ENCODE measurements at regions not wholly inside any gene's neighbourhood (a gene's known extent, or its start where the extent isn't known, plus 50 kb on each side); places are given as distances from the start of the nearest gene placed in this dataset.

DNA sequence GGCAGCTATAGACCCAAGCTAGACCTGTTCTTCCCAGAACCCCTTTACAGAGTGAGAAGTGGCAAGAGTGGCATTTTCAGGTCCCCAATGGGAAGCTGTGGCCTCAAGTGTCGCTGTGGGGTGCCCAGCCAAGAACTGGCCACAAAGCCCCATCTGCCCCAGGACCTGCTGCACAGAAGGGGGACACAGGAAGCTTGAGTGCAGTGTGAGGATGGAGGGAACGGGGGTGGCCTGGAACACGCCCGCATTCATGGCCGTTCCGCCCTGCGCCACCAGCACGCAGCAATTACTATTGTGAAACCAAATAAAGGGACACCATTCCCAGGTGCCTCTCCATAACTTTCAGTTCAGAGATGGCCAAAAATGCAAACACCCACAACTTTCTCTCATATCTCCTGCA lies 237.6 kb upstream of the TCERG1L start:
- no peak for TF ChIP-seq CTCF (IDR thresholded peaks at IDR 0.05; ENCODE audit: control insufficient read depth, insufficient read depth, low read depth, low read length, missing control alignments)
- no peak for DNase-seq (ENCODE audit: low read depth)
- H3K4me3 ChIP-seq (ENCODE audit: control insufficient read depth, low read depth, low read length) = no peak overlapping the region

DNA sequence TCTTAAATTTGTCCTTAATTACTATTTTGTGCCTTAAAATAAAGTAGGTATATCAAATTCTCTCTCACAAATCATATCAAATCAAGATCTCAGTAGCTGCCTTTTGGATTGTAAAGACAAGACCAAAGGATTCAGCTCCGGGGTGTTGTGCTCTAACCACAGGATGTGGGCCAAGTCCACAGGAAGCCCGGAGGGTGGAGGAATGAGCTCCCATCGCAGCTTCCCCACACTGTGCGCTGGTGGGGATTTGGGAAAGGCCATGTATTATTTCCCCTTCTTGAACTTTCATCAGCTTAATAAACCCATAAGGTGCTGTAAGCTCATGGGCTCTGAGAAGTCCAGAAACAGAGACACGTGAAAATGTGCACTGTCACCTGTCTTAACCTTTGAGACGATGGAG lies 241.6 kb upstream of the TCERG1L start:
- no peak for DNase-seq (ENCODE audit: low read depth)
- no peak overlapping the region for H3K4me3 ChIP-seq (ENCODE audit: control insufficient read depth, low read depth, low read length)
- no peak for TF ChIP-seq CTCF (IDR thresholded peaks at IDR 0.05; ENCODE audit: control insufficient read depth, insufficient read depth, low read depth, low read length, missing control alignments)

DNA sequence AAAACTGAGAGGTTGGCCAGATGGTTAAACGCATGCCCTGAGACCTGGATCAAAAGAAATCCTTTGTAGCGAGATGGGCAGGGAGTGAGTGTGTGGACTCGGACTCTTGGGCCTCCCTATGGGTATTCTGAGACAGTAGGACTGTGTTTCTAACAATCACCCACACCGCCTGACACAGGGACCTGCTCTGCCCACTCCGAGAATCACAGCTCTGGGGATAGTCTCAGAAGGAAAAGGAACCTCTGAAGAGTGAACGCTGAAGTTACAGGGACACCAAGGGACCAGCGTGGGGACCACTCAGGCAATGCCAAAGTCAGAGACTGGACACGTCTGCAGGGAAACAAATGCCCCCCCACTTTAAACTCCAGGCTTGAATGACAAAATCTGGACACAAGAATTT lies 242.1 kb upstream of the TCERG1L start:
- no peak for TF ChIP-seq CTCF (IDR thresholded peaks at IDR 0.05; ENCODE audit: control insufficient read depth, insufficient read depth, low read depth, low read length, missing control alignments)
- H3K4me3 ChIP-seq (ENCODE audit: control insufficient read depth, low read depth, low read length) = no peak overlapping the region
- no peak for DNase-seq (ENCODE audit: low read depth)

DNA sequence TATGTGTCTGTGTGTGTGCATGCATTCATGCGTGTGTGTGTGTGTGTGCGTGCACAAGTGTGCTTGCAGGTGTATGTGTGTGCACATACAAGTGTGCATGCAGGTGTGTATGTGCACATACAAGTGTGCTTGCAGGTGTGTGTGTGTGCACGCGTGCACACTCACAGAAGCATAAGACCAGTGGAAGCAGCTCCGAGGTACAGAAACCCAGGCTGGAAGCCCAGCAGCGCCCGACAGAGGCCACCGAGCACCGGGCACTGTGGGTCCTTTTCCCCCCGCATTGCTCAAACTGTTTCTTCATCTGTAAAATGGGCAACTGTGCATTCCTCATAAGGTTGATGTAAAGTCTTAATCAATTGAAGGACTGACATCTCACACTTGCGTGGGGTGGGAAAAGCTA lies 243.3 kb upstream of the TCERG1L start:
- no peak for DNase-seq (ENCODE audit: low read depth)
- TF ChIP-seq CTCF (IDR thresholded peaks at IDR 0.05; ENCODE audit: control insufficient read depth, insufficient read depth, low read depth, low read length, missing control alignments) = no peak
- H3K4me3 ChIP-seq (ENCODE audit: control insufficient read depth, low read depth, low read length) = no peak overlapping the region

DNA sequence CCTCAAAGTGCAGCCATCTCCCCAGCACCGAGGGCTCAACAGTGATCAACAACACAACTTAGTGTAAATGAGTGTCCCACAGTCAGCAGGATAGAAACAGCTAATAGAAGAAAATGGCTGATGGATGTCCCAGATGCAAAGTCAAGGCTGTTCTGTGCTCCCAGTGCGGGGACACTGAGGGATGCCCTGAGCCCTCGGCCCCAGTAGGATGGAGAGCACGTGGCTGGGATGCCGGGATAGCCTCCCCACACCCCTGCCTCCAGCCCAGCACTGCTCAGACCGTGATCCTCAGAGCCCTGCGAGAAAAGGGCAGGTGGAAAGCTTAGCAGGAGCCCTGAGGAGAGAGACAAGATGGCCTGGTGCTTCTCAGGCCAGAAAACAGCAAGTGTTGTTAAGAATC lies 243.9 kb upstream of the TCERG1L start:
- DNase-seq (ENCODE audit: low read depth) = no peak
- no peak overlapping the region for H3K4me3 ChIP-seq (ENCODE audit: control insufficient read depth, low read depth, low read length)
- no peak for TF ChIP-seq CTCF (IDR thresholded peaks at IDR 0.05; ENCODE audit: control insufficient read depth, insufficient read depth, low read depth, low read length, missing control alignments)

- no peak for TF ChIP-seq CTCF (IDR thresholded peaks at IDR 0.05; ENCODE audit: control insufficient read depth, insufficient read depth, low read depth, low read length, missing control alignments)
- DNase-seq (ENCODE audit: low read depth) = no peak
- H3K4me3 ChIP-seq (ENCODE audit: control insufficient read depth, low read depth, low read length) = no peak overlapping the region
These were observed 244.8 kb upstream of the TCERG1L start for GRCh38 chr10:131556061-131556896.

Measured in AG09309 (cell line).